Epithelial cell of esophagus (primary cell): ENCODE measurements at regions not wholly inside any gene's neighbourhood (a gene's known extent, or its start where the extent isn't known, plus 50 kb on each side); places are given as distances from the start of the nearest gene placed in this dataset.
"Not testable (repeated sequence)": the region's sequence is repeated elsewhere in the genome, so short reads cannot be mapped to it uniquely, and the experiment has no call there.

Source experiments
- DNase-seq: peaks from one replicate; pipeline ENCODE4 v3.0.0; 2010; ENCODE audit warnings: low read depth
- H3K4me3 ChIP-seq: 2 replicates; pipeline ENCODE4 v1.5.1; 2011; ENCODE audit warnings: mild to moderate bottlenecking, low read length, control low read depth
- TF ChIP-seq, protein P1 (sequence below): IDR thresholded peaks from 2 replicates; pipeline ENCODE4 v1.5.1; 2011; ENCODE audit warnings: low read depth, mild to moderate bottlenecking, low read length, control low read depth, inconsistent platforms; ENCODE audit not compliant: insufficient read depth; ENCODE audit errors: missing control alignments

DNA sequence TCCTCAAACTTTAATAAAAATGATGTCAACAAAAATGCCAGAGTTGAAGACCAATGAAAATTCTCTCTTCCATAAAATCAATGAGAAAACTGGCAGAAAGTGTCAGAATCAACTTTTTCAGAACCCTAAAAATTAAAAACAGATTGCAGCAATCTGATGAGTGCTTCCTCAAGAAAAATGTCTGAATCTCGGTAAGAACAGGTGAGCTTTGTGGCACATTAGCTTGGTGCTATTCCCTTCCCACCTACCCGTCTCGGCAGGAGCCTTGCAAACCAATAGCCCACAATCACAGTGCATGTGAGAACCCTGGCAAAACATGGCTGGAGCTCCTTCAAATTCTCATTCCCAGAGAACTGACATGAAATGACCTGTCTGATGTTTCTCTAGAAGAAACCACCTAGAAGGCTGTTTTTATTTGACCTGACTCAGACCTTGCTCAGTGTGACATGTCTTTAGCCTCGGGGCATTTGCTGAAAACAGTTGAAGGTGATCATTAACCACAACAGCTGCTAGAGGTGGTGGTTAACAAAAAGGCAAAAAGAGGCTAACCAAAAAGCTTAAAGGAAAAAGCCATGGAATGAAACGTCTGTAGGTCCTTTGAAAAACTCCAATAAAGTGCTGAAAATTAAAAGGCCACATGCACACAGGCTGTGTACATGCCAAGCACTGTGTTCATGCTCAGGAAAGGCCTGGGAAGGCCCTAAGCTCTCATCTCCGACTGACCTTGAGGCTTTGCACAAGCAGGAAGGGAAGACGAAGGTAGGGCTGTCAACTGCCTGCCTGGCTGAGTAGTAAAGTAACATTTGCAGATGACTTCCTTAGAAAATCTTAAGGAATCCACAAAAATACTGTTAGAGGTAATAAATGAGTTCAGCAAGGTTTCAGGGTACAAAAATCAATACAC is 253.0 kb upstream of the NSMCE3 start:
- peak; percentile 60 for DNase-seq
- TF ChIP-seq, protein P1, sequence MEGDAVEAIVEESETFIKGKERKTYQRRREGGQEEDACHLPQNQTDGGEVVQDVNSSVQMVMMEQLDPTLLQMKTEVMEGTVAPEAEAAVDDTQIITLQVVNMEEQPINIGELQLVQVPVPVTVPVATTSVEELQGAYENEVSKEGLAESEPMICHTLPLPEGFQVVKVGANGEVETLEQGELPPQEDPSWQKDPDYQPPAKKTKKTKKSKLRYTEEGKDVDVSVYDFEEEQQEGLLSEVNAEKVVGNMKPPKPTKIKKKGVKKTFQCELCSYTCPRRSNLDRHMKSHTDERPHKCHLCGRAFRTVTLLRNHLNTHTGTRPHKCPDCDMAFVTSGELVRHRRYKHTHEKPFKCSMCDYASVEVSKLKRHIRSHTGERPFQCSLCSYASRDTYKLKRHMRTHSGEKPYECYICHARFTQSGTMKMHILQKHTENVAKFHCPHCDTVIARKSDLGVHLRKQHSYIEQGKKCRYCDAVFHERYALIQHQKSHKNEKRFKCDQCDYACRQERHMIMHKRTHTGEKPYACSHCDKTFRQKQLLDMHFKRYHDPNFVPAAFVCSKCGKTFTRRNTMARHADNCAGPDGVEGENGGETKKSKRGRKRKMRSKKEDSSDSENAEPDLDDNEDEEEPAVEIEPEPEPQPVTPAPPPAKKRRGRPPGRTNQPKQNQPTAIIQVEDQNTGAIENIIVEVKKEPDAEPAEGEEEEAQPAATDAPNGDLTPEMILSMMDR, result no peak
- H3K4me3 ChIP-seq, result no peak overlapping the region

GRCh38 chr15:29518442-29518841 is 248.8 kb upstream of the NSMCE3 start:
- DNase-seq, result no peak
- H3K4me3 ChIP-seq, result no peak overlapping the region
- TF ChIP-seq, protein P1, result no peak

DNA sequence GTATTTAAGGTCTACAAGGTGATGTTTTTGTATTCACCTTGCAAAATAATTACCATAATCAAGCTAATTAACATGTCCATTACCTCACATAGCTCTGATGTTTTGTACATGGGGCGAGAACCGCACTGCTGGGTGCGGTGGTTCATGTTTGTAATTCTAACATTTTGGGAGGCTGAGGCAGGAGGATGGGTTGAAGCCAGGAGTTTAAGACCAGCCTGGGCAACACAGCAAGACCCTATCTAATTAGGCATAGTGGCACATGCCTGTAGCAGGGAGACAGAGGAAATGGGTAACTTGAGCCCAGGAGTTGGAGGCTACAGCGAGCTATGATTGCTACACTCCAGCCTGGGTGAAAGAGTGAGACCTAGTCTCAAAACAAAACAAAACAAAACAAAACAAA is 248.2 kb upstream of the NSMCE3 start:
- no peak for DNase-seq
- TF ChIP-seq, protein P1, result no peak
- no peak overlapping the region for H3K4me3 ChIP-seq

DNA sequence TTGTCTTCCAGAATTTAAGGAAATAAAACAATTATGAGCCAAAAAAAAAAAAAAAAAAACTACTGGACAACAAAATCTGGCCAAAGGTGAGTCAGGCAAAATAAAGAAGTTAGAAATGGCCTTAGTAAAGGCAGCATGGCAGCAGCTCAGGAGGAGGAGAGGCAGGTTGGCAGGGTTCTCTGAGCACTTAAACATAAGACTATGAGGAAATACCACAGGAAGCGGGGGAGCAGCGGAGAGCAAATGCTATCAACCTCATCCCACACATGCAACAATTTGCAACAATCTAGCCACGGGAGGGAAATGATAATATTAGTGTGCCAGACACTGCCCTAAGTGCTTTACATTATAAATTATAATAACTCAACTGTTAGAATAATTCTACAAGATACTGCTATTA is 247.3 kb upstream of the NSMCE3 start:
- H3K4me3 ChIP-seq, result no peak overlapping the region
- TF ChIP-seq, protein P1, result no peak
- no peak for DNase-seq

DNA sequence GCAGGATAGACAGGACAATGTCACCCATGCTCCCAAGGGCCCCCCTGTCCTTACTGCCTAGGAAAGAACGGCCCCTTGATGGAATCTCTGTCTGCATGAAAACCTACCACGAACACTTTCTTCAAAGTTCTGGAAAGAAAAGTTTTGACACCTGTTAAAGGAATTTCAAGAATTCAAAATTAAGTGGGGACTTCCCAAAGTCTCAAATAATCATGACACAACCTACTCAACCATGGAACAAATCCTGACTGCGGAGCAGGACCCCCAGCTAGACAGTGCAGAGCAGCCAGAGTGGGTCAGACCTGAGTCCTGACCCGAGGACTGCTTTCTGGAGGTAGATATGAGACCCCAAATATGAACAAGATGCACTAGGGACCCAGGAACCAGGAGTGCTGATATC is 245.3 kb upstream of the NSMCE3 start:
- no peak overlapping the region for H3K4me3 ChIP-seq
- no peak for DNase-seq
- TF ChIP-seq, protein P1, result no peak

GRCh38 chr15:29511663-29512062 is 242.0 kb upstream of the NSMCE3 start:
- TF ChIP-seq, protein P1, result no peak
- no peak overlapping the region for H3K4me3 ChIP-seq
- no peak for DNase-seq

DNA sequence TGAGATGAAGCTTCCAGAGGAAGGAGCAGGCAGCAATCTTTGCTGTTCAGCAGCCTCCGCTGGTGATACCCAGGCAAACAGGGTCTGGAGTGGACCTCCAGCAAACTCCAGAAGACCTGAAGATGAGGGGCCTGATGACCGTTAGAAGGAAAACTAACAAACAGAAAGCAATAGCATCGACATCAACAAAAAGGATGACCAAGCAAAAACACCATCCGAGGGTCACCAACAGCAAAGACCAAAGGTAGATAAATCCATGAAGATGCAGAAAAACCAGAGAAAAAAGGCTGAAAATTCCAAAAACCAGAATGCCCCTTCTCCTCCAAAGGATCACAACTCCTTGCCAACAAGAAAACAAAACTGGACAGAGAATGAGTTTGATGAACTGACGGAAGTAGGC is 235.9 kb upstream of the NSMCE3 start:
- not testable (repeated sequence) for H3K4me3 ChIP-seq, DNase-seq
